GM12878 (cell line): ENCODE measurements at regions not wholly inside any gene's neighbourhood (a gene's known extent, or its start where the extent isn't known, plus 50 kb on each side); places are given as distances from the start of the nearest gene placed in this dataset.

ENCODE experiments used
- ATAC-seq: fragments of 200-7000 bp; cut with Tn5 transposase; 3 replicates; pipeline ENCODE4 v1.9.1; 2020; ENCODE audit warnings: mild to moderate bottlenecking, moderate library complexity
- BruUV-seq: library from RNA; stranded (reverse); fragments of 400-500 nt; replicated peaks from 2 replicates; lab custom pipeline; 2021; lab: Mats Ljungman, UMichigan
- CTCF ChIA-PET: fragments of 300-600 bp; sonication (Branson Sonifier 250); formaldehyde crosslinking; extraction: SDS; loops from one replicate; lab custom pipeline; 2021; ENCODE audit warnings: inconsistent platforms; lab: Yijun Ruan, JAX
- POLR2A ChIA-PET: fragments of 350-600 bp; formaldehyde crosslinking; extraction: SDS; loops from one replicate; lab custom pipeline; 2021; ENCODE audit warnings: inconsistent platforms; lab: Charles Lee
- RAD21 ChIA-PET: fragments of 300-600 bp; sonication (Branson Sonifier 250); formaldehyde crosslinking; loops from one replicate; lab custom pipeline; 2023; ENCODE audit warnings: antibody characterized with exemption; ENCODE audit not compliant: unreplicated experiment; lab: Charles Lee
- SMC1A ChIA-PET: fragments of 300-600 bp; sonication (Branson Sonifier 250); formaldehyde crosslinking; loops from one replicate; lab custom pipeline; 2023; ENCODE audit not compliant: unreplicated experiment, uncharacterized antibody; lab: Charles Lee
- DNase-seq: peaks from one replicate; pipeline ENCODE4 v3.0.0-alpha.2; 2011; ENCODE audit warnings: low read depth, low spot score
- FAIRE-seq: peaks from 3 replicates; lab custom pipeline; 2011; peaks lifted over from hg19 to GRCh38; lab: Jason Lieb, UNC
- H2AFZ ChIP-seq: 2 replicates; pipeline ENCODE4 v1.6.0; 2011; ENCODE audit warnings: low read depth, low read length, control low read depth; ENCODE audit not compliant: control insufficient read depth
- H3K27ac ChIP-seq: 2 replicates; pipeline ENCODE4 v1.5.1; 2011; ENCODE audit warnings: control low read depth; ENCODE audit not compliant: control insufficient read depth, insufficient read depth
- H3K27me3 ChIP-seq, 2 experiments: replicated peaks in 1 of 2; 2 replicates each; pipeline versions ENCODE4 v1.6.0 to v1.6.1; 2011; ENCODE audit warnings: low read length in 1 of 2; ENCODE audit not compliant: control insufficient read depth in 2 of 2, insufficient read depth in 2 of 2
- H3K36me3 ChIP-seq, 2 experiments: 2 replicates each; pipeline ENCODE4 v1.5.1; 2011; ENCODE audit warnings: low read length in 1 of 2; ENCODE audit not compliant: control insufficient read depth in 2 of 2, insufficient read depth in 2 of 2
- H3K4me1 ChIP-seq: 2 replicates; pipeline ENCODE4 v1.6.1; 2011; ENCODE audit warnings: mild to moderate bottlenecking, low read length, moderate library complexity, mixed read lengths; ENCODE audit not compliant: control insufficient read depth, insufficient read depth
- H3K4me2 ChIP-seq: 2 replicates; pipeline ENCODE4 v1.6.0; 2011; ENCODE audit warnings: control low read depth; ENCODE audit not compliant: control insufficient read depth, insufficient read depth
- H3K4me3 ChIP-seq: fragments of 200-600 bp; sonication (generic); 2 replicates; pipeline ENCODE4 v1.5.1; 2016
- H3K79me2 ChIP-seq: 2 replicates; pipeline ENCODE4 v1.6.0; 2011; ENCODE audit warnings: low read length; ENCODE audit not compliant: control insufficient read depth, insufficient read depth
- H3K9ac ChIP-seq: 2 replicates; pipeline ENCODE4 v1.8.0; 2011; ENCODE audit warnings: low read length, control low read depth, mixed read lengths; ENCODE audit not compliant: control insufficient read depth, insufficient read depth
- H3K9me3 ChIP-seq: replicated peaks from 3 replicates; pipeline ENCODE4 v1.5.1; 2011; ENCODE audit warnings: mild to moderate bottlenecking, low read length; ENCODE audit not compliant: control insufficient read depth, insufficient read depth
- H4K20me1 ChIP-seq: 2 replicates; pipeline ENCODE4 v1.6.0; 2011; ENCODE audit not compliant: control insufficient read depth, insufficient read depth
- CHD4 ChIP-seq: fragments of 200-600 bp; sonication (generic); IDR thresholded peaks from 2 replicates; pipeline ENCODE4 v1.6.1; 2016; ENCODE audit warnings: mild to moderate bottlenecking
- EED ChIP-seq: sonication (generic); IDR thresholded peaks from 2 replicates; pipeline ENCODE4 v1.6.1; 2016; ENCODE audit warnings: antibody characterized with exemption, low read depth
- EP300 ChIP-seq, 2 experiments: fragments of 150-350 bp in 1 of 2; IDR thresholded peaks; 2 replicates each; pipeline ENCODE4 v1.6.1; 2011 to 2012; ENCODE audit warnings: low read depth in 2 of 2, low read length in 2 of 2, borderline replicate concordance in 1 of 2, improper control_type of control experiment in 1 of 2, inconsistent platforms in 1 of 2; ENCODE audit not compliant: control insufficient read depth in 1 of 2
- NR2C2 ChIP-seq: IDR thresholded peaks from 2 replicates; pipeline ENCODE4 v1.6.1; 2011; ENCODE audit warnings: borderline replicate concordance, low read depth; ENCODE audit not compliant: control insufficient read depth, insufficient read length
- NRF1 ChIP-seq: conservative IDR thresholded peaks from 2 replicates; pipeline ENCODE4 v1.6.1; 2011; ENCODE audit warnings: mild to moderate bottlenecking, low read depth, low read length, improper control_type of control experiment
- SMAD5 ChIP-seq: IDR thresholded peaks from 2 replicates; pipeline ENCODE4 v1.6.1; 2016; ENCODE audit warnings: antibody characterized with exemption, low read depth
- TCF12 ChIP-seq: IDR thresholded peaks from 2 replicates; pipeline ENCODE4 v1.6.1; 2011; ENCODE audit warnings: low read depth, mild to moderate bottlenecking, low read length
- YBX1 ChIP-seq: fragments of 450-650 bp; IDR thresholded peaks from 2 replicates; pipeline ENCODE4 v1.6.1; 2016; ENCODE audit warnings: antibody characterized with exemption
- ZNF687 ChIP-seq: fragments of 450-650 bp; IDR thresholded peaks from 2 replicates; pipeline ENCODE4 v1.6.1; 2017; ENCODE audit warnings: mild to moderate bottlenecking, moderate library complexity
- WGBS: methylation state at CpG from one replicate; pipeline ENCODE4 v1.1.6; 2016; ENCODE audit warnings: low lambda C conversion rate; ENCODE audit not compliant: insufficient replicate concordance, insufficient coverage; ENCODE audit errors: missing lambda C conversion rate; 5-methylcytosine and 5-hydroxymethylcytosine counted together
- in situ Hi-C: fragments of 300-500 bp; cut with MboI; formaldehyde crosslinking; loops from 9 replicates; pipeline ENCODE4 v1.14.3; 2018; ENCODE audit warnings: mixed read lengths
- intact Hi-C: fragments of 100-400 bp; cut with micrococcal nuclease; formaldehyde crosslinking; loops from one replicate; pipeline ENCODE4 v1.14.2; 2022; ENCODE audit not compliant: unreplicated experiment
- TF ChIP-seq, protein P1 (sequence below): fragments of 450-650 bp; IDR thresholded peaks from 2 replicates; pipeline ENCODE4 v1.6.1; 2016; ENCODE audit warnings: mild to moderate bottlenecking, moderate library complexity, borderline replicate concordance
- TF ChIP-seq, protein P2 (sequence below): fragments of 450-650 bp; IDR thresholded peaks from 2 replicates; pipeline ENCODE4 v1.6.1; 2017; ENCODE audit warnings: low read depth, mild to moderate bottlenecking, moderate library complexity

GRCh38 chr19:14301150-14301549 lies 80.1 kb upstream of the ADGRE5 start:
- Histone ChIP-seq H3K4me2 (no peak overlapping the region), H2AFZ (no peak overlapping the region), H3K79me2 (no peaks in the 10 kb centered on the region), H3K27me3 (no peaks in the 10 kb centered on the region), H3K36me3 (no peaks in the 10 kb centered on the region), H3K27ac (no peak overlapping the region), H3K4me3 (no peak overlapping the region)
- ChIA-PET RAD21 (no interaction called here), SMC1A (interaction anchor here (1.4 kb wide), 1 partner anchor 47 kb away, joined by 4 read pairs; no protein-coding TSS in a partner anchor), CTCF (interaction anchor here (1.1 to 2.7 kb wide), 3 partner anchors 12 to 80 kb away, joined by 3 to 13 read pairs (median 3); partner anchors contain the start of gene ADGRE5)
- in situ Hi-C loops (no loop called here), intact Hi-C loops (no loop called here)
- no peak for ATAC-seq
- no TSS peak for BruUV-seq
- no peak for DNase-seq
- TF ChIP-seq, protein P1, sequence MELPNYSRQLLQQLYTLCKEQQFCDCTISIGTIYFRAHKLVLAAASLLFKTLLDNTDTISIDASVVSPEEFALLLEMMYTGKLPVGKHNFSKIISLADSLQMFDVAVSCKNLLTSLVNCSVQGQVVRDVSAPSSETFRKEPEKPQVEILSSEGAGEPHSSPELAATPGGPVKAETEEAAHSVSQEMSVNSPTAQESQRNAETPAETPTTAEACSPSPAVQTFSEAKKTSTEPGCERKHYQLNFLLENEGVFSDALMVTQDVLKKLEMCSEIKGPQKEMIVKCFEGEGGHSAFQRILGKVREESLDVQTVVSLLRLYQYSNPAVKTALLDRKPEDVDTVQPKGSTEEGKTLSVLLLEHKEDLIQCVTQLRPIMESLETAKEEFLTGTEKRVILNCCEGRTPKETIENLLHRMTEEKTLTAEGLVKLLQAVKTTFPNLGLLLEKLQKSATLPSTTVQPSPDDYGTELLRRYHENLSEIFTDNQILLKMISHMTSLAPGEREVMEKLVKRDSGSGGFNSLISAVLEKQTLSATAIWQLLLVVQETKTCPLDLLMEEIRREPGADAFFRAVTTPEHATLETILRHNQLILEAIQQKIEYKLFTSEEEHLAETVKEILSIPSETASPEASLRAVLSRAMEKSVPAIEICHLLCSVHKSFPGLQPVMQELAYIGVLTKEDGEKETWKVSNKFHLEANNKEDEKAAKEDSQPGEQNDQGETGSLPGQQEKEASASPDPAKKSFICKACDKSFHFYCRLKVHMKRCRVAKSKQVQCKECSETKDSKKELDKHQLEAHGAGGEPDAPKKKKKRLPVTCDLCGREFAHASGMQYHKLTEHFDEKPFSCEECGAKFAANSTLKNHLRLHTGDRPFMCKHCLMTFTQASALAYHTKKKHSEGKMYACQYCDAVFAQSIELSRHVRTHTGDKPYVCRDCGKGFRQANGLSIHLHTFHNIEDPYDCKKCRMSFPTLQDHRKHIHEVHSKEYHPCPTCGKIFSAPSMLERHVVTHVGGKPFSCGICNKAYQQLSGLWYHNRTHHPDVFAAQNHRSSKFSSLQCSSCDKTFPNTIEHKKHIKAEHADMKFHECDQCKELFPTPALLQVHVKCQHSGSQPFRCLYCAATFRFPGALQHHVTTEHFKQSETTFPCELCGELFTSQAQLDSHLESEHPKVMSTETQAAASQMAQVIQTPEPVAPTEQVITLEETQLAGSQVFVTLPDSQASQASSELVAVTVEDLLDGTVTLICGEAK = no peak
- no peak for TF ChIP-seq ZNF687
- TF ChIP-seq NRF1 = no peak
- no peak for TF ChIP-seq EP300 (IDR thresholded peaks at IDR 0.05; ENCODE audit: borderline replicate concordance in 1 of 2, control insufficient read depth in 1 of 2, low read depth in 2 of 2, low read length in 2 of 2)
- TF ChIP-seq NR2C2 = no peak
- no peak for TF ChIP-seq YBX1
- TF ChIP-seq SMAD5 = no peak
- no peak for TF ChIP-seq TCF12
- TF ChIP-seq EED = no peak
- no peak for TF ChIP-seq CHD4
- TF ChIP-seq, protein P2, sequence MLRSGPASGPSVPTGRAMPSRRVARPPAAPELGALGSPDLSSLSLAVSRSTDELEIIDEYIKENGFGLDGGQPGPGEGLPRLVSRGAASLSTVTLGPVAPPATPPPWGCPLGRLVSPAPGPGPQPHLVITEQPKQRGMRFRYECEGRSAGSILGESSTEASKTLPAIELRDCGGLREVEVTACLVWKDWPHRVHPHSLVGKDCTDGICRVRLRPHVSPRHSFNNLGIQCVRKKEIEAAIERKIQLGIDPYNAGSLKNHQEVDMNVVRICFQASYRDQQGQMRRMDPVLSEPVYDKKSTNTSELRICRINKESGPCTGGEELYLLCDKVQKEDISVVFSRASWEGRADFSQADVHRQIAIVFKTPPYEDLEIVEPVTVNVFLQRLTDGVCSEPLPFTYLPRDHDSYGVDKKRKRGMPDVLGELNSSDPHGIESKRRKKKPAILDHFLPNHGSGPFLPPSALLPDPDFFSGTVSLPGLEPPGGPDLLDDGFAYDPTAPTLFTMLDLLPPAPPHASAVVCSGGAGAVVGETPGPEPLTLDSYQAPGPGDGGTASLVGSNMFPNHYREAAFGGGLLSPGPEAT = no peak
- TF ChIP-seq, all 136 proteins: peak for 0
- POLR2A ChIA-PET = no interaction called here
- Histone ChIP-seq H3K9me3 (no peaks in the 10 kb centered on the region), H4K20me1 (no peaks in the 10 kb centered on the region), H3K9ac (no peak overlapping the region), H3K4me1 (peaks cover 21% of the 10 kb centered on the region)
- no peak for FAIRE-seq
- 49% methylated on average over 4 of the region's 6 CpGs for WGBS
